Caco-2 (cell line): ENCODE measurements at regions not wholly inside any gene's neighbourhood (a gene's known extent, or its start where the extent isn't known, plus 50 kb on each side); places are given as distances from the start of the nearest gene placed in this dataset.

Source experiments
- BruUV-seq: library from RNA; stranded (reverse); fragments of 400-500 nt; replicated peaks from 2 replicates; lab custom pipeline; 2021; lab: Mats Ljungman, UMichigan
- CTCF ChIA-PET: fragments of 300-600 bp; sonication (Branson Sonifier 250); formaldehyde crosslinking; loops from one replicate; lab custom pipeline; 2022; ENCODE audit warnings: antibody characterized with exemption; lab: Charles Lee
- POLR2A ChIA-PET: fragments of 300-600 bp; sonication (Branson Sonifier 250); formaldehyde crosslinking; loops from one replicate; lab custom pipeline; 2022; ENCODE audit warnings: antibody characterized with exemption; lab: Charles Lee
- DNase-seq, 2 experiments: peaks; one replicate each; pipeline versions ENCODE4 v3.0.0 to v3.0.0-alpha.2; 2020 to 2022
- H3K27me3 ChIP-seq: replicated peaks from 2 replicates; pipeline ENCODE4 v1.6.0; 2011; ENCODE audit warnings: low read length; ENCODE audit not compliant: control insufficient read depth, insufficient read depth
- H3K36me3 ChIP-seq: 2 replicates; pipeline ENCODE4 v1.5.1; 2011; ENCODE audit warnings: low read length; ENCODE audit not compliant: control insufficient read depth, insufficient read depth
- H3K4me1 ChIP-seq: fragments of 250-450 bp; sonication (Bioruptor Pico); 2 replicates; pipeline ENCODE4 v1.5.1; 2020; ENCODE audit warnings: mild to moderate bottlenecking
- H3K4me3 ChIP-seq: 2 replicates; pipeline ENCODE4 v1.5.1; 2011; ENCODE audit warnings: low read depth, mild to moderate bottlenecking, control low read depth, low read length
- H3K9me3 ChIP-seq: fragments of 250-450 bp; sonication (Bioruptor Pico); 2 replicates; pipeline ENCODE4 v1.5.1; 2020; ENCODE audit warnings: mild to moderate bottlenecking, moderate library complexity
- H3K27ac Mint-ChIP-seq: one replicate; pipeline ENCODE4 v1.8.0; 2022; ENCODE audit warnings: mixed read lengths; ENCODE audit not compliant: unreplicated experiment
- H3K27me3 Mint-ChIP-seq: one replicate; pipeline ENCODE4 v1.8.0; 2022; ENCODE audit warnings: mixed read lengths; ENCODE audit not compliant: insufficient read depth, unreplicated experiment
- H3K36me3 Mint-ChIP-seq: one replicate; pipeline ENCODE4 v1.8.0; 2022; ENCODE audit warnings: mild to moderate bottlenecking, mixed read lengths; ENCODE audit not compliant: insufficient read depth, unreplicated experiment
- H3K4me1 Mint-ChIP-seq: one replicate; pipeline ENCODE4 v1.8.0; 2022; ENCODE audit warnings: low read depth, mixed read lengths; ENCODE audit not compliant: unreplicated experiment
- H3K4me3 Mint-ChIP-seq: one replicate; pipeline ENCODE4 v1.8.0; 2022; ENCODE audit warnings: mild to moderate bottlenecking, moderate library complexity, mixed read lengths; ENCODE audit not compliant: unreplicated experiment
- H3K9me3 Mint-ChIP-seq: one replicate; pipeline ENCODE4 v1.8.0; 2022; ENCODE audit warnings: mixed read lengths; ENCODE audit not compliant: unreplicated experiment
- CTCF ChIP-seq, 2 experiments: fragments of 200-600 bp in 1 of 2; IDR thresholded peaks; 1 replicate in 1 of 2; 2 replicates in 1 of 2; pipeline versions ENCODE4 v1.5.1 to v1.8.0; 2011 to 2022; ENCODE audit warnings: antibody characterized with exemption in 1 of 2, control low read depth in 1 of 2, inconsistent platforms in 1 of 2, low read depth in 1 of 2, low read length in 1 of 2, mild to moderate bottlenecking in 1 of 2, moderate library complexity in 1 of 2; ENCODE audit not compliant: insufficient read depth in 1 of 2, severe bottlenecking in 1 of 2, unreplicated experiment in 1 of 2
- intact Hi-C: fragments of 100-400 bp; cut with micrococcal nuclease; formaldehyde crosslinking; loops from one replicate; pipeline ENCODE4 v1.10.0; 2022; ENCODE audit not compliant: unreplicated experiment

- no peaks in the 10 kb centered on the region for H3K27me3 ChIP-seq
- no peaks in the 10 kb centered on the region for H3K36me3 ChIP-seq
- H3K4me3 ChIP-seq = no peak overlapping the region
- Mint-ChIP-seq H3K36me3 (no peaks in the 10 kb centered on the region), H3K27ac (no peak overlapping the region), H3K27me3 (peaks cover 5% of the 10 kb centered on the region), H3K4me1 (no peaks in the 10 kb centered on the region), H3K4me3 (no peak overlapping the region), H3K9me3 (no peaks in the 10 kb centered on the region)
- no peaks in the 10 kb centered on the region for H3K9me3 ChIP-seq
- CTCF ChIA-PET = no interaction called here
- POLR2A ChIA-PET = no interaction called here
- H3K4me1 ChIP-seq = no peaks in the 10 kb centered on the region
- intact Hi-C loops = no loop called here
- TF ChIP-seq CTCF (IDR thresholded peaks at IDR 0.05; ENCODE audit: insufficient read depth in 1 of 2, low read depth in 1 of 2, low read length in 1 of 2, severe bottlenecking in 1 of 2, unreplicated experiment in 1 of 2) = no peak
- DNase-seq = no peak
- no TSS peak for BruUV-seq
These were observed 650.0 kb upstream of the STXBP6 start for GRCh38 chr14:25699981-25700380.

- no peak overlapping the region for H3K4me3 ChIP-seq
- TF ChIP-seq CTCF (IDR thresholded peaks at IDR 0.05; ENCODE audit: insufficient read depth in 1 of 2, low read depth in 1 of 2, low read length in 1 of 2, severe bottlenecking in 1 of 2, unreplicated experiment in 1 of 2) = no peak
- no peaks in the 10 kb centered on the region for H3K36me3 ChIP-seq
- BruUV-seq = no TSS peak
- ChIA-PET POLR2A (no interaction called here), CTCF (no interaction called here)
- H3K27me3 ChIP-seq = no peaks in the 10 kb centered on the region
- no peak for DNase-seq
- intact Hi-C loops = no loop called here
- no peaks in the 10 kb centered on the region for H3K4me1 ChIP-seq
- Mint-ChIP-seq H3K27ac (no peak overlapping the region), H3K36me3 (no peaks in the 10 kb centered on the region), H3K4me1 (no peaks in the 10 kb centered on the region), H3K27me3 (peaks cover 5% of the 10 kb centered on the region), H3K9me3 (no peaks in the 10 kb centered on the region), H3K4me3 (no peak overlapping the region)
- no peaks in the 10 kb centered on the region for H3K9me3 ChIP-seq
These were observed 648.2 kb upstream of the STXBP6 start for GRCh38 chr14:25698111-25698510.

- TF ChIP-seq CTCF (IDR thresholded peaks at IDR 0.05; ENCODE audit: insufficient read depth in 1 of 2, low read depth in 1 of 2, low read length in 1 of 2, severe bottlenecking in 1 of 2, unreplicated experiment in 1 of 2) = no peak
- intact Hi-C loops = no loop called here
- no peaks in the 10 kb centered on the region for H3K36me3 Mint-ChIP-seq
- Histone ChIP-seq H3K36me3 (no peaks in the 10 kb centered on the region), H3K27me3 (no peaks in the 10 kb centered on the region), H3K4me1 (no peaks in the 10 kb centered on the region), H3K4me3 (no peak overlapping the region), H3K9me3 (no peaks in the 10 kb centered on the region)
- H3K9me3 Mint-ChIP-seq = no peaks in the 10 kb centered on the region
- H3K27ac Mint-ChIP-seq = no peak overlapping the region
- CTCF ChIA-PET = no interaction called here
- no peaks in the 10 kb centered on the region for H3K4me1 Mint-ChIP-seq
- POLR2A ChIA-PET = no interaction called here
- H3K4me3 Mint-ChIP-seq = no peak overlapping the region
- BruUV-seq = no TSS peak
- H3K27me3 Mint-ChIP-seq = peaks cover 8% of the 10 kb centered on the region
- DNase-seq = no peak
These were observed 646.2 kb upstream of the STXBP6 start for GRCh38 chr14:25696176-25696575.
